BJ (cell line): ENCODE measurements at regions not wholly inside any gene's neighbourhood (a gene's known extent, or its start where the extent isn't known, plus 50 kb on each side); places are given as distances from the start of the nearest gene placed in this dataset.

Experiments used
- CTCF ChIA-PET: fragments of 350-600 bp; formaldehyde crosslinking; extraction: SDS; loops from one replicate; lab custom pipeline; 2021; ENCODE audit warnings: antibody characterized with exemption, inconsistent platforms; lab: Yijun Ruan, JAX
- POLR2A ChIA-PET: fragments of 300-600 bp; sonication (Branson Sonifier 250); formaldehyde crosslinking; extraction: SDS; loops from one replicate; lab custom pipeline; 2021; ENCODE audit warnings: antibody characterized with exemption; lab: Charles Lee
- DNase-seq: peaks from one replicate; pipeline ENCODE4 v3.0.0-alpha.2; 2011; ENCODE audit warnings: low read depth
- H3K27me3 ChIP-seq: 2 replicates; pipeline ENCODE4 v1.6.0; 2011; ENCODE audit warnings: low read length; ENCODE audit not compliant: control insufficient read depth, insufficient read depth
- H3K36me3 ChIP-seq: 2 replicates; pipeline ENCODE4 v1.5.1; 2011; ENCODE audit warnings: low read length; ENCODE audit not compliant: control insufficient read depth, insufficient read depth
- H3K4me3 ChIP-seq: 2 replicates; pipeline ENCODE4 v1.5.1; 2011; ENCODE audit warnings: low read depth, mild to moderate bottlenecking, control low read depth, low read length
- CTCF ChIP-seq: IDR thresholded peaks from 2 replicates; pipeline ENCODE4 v1.5.1; 2011; ENCODE audit warnings: low read depth, mild to moderate bottlenecking, control low read depth, inconsistent platforms, low read length, moderate library complexity; ENCODE audit not compliant: insufficient read depth

GRCh38 chr21:40967771-40968170 is 120.8 kb upstream of the DSCAM start:
- Histone ChIP-seq H3K4me3 (no peak overlapping the region), H3K36me3 (no peaks in the 10 kb centered on the region), H3K27me3 (no peaks in the 10 kb centered on the region)
- DNase-seq = no peak
- ChIA-PET POLR2A (no interaction called here), CTCF (interaction anchor here (1.0 kb wide), 1 partner anchor 24 kb away, joined by 3 read pairs; no protein-coding TSS in a partner anchor)
- no peak for TF ChIP-seq CTCF

GRCh38 chr21:40972151-40972550 is 125.2 kb upstream of the DSCAM start:
- CTCF ChIA-PET = no interaction called here

GRCh38 chr21:40976198-40977109 is 129.5 kb upstream of the DSCAM start:
- TF ChIP-seq CTCF = no peak
- ChIA-PET POLR2A (no interaction called here), CTCF (no interaction called here)
- Histone ChIP-seq H3K4me3 (no peak overlapping the region), H3K27me3 (no peaks in the 10 kb centered on the region), H3K36me3 (no peaks in the 10 kb centered on the region)
- no peak for DNase-seq

More at GRCh38 chr21:40972151-40972550, 125.2 kb upstream of the DSCAM start:
- H3K4me3 ChIP-seq = no peak overlapping the region
- POLR2A ChIA-PET = no interaction called here
- H3K36me3 ChIP-seq = no peaks in the 10 kb centered on the region
- TF ChIP-seq CTCF = no peak
- DNase-seq = no peak
- H3K27me3 ChIP-seq = no peaks in the 10 kb centered on the region

- Histone ChIP-seq H3K27me3 (no peaks in the 10 kb centered on the region), H3K36me3 (no peaks in the 10 kb centered on the region), H3K4me3 (no peak overlapping the region)
- ChIA-PET POLR2A (no interaction called here), CTCF (no interaction called here)
- DNase-seq = no peak
- TF ChIP-seq CTCF = no peak
Observed at GRCh38 chr21:40985370-40985769, 138.4 kb upstream of the DSCAM start.

- Histone ChIP-seq H3K36me3 (no peaks in the 10 kb centered on the region), H3K4me3 (no peak overlapping the region), H3K27me3 (no peaks in the 10 kb centered on the region)
- DNase-seq = no peak
- ChIA-PET CTCF (no interaction called here), POLR2A (no interaction called here)
- no peak for TF ChIP-seq CTCF
Observed at GRCh38 chr21:40990366-40990765, 143.4 kb upstream of the DSCAM start.
